22Rv1 (cell line): ENCODE measurements at regions not wholly inside any gene's neighbourhood (a gene's known extent, or its start where the extent isn't known, plus 50 kb on each side); places are given as distances from the start of the nearest gene placed in this dataset.

Source experiments
- ZFX ChIP-seq: fragments of 450-650 bp; IDR thresholded peaks from 2 replicates; pipeline ENCODE4 v1.6.1; 2017; ENCODE audit warnings: antibody characterized with exemption, borderline replicate concordance
- TF ChIP-seq, protein P1 (sequence below): fragments of 450-650 bp; IDR thresholded peaks from 2 replicates; pipeline ENCODE4 v1.5.1; 2017; ENCODE audit warnings: mild to moderate bottlenecking

DNA sequence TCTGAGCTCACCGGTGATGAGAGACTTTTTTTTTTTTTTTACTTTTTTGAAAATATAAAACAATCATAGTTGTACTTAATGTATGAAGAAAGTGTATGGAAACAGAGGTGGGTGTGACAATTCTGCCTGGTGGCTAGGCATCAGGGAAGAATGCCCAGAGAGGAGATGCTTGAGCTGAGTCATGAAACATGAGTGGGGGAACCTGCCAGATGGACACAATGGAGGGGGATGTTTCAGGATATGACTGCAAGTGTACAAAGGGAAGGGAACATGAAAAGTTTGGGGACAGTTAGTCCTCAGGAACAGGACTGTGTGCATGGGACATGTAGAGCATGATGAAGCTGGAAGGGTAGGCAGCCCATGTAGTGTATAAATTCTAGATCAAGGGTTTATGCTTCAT, 274.2 kb upstream of the E2F7 start:
- TF ChIP-seq, protein P1, sequence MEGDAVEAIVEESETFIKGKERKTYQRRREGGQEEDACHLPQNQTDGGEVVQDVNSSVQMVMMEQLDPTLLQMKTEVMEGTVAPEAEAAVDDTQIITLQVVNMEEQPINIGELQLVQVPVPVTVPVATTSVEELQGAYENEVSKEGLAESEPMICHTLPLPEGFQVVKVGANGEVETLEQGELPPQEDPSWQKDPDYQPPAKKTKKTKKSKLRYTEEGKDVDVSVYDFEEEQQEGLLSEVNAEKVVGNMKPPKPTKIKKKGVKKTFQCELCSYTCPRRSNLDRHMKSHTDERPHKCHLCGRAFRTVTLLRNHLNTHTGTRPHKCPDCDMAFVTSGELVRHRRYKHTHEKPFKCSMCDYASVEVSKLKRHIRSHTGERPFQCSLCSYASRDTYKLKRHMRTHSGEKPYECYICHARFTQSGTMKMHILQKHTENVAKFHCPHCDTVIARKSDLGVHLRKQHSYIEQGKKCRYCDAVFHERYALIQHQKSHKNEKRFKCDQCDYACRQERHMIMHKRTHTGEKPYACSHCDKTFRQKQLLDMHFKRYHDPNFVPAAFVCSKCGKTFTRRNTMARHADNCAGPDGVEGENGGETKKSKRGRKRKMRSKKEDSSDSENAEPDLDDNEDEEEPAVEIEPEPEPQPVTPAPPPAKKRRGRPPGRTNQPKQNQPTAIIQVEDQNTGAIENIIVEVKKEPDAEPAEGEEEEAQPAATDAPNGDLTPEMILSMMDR = no peak
- TF ChIP-seq ZFX = no peak
